Fibroblast of lung (primary cell): ENCODE measurements at regions not wholly inside any gene's neighbourhood (a gene's known extent, or its start where the extent isn't known, plus 50 kb on each side); places are given as distances from the start of the nearest gene placed in this dataset.

Experiments used
- DNase-seq, 2 donors: peaks; one replicate each; pipeline versions ENCODE4 v3.0.0 to v3.0.0-alpha.2; 2010; ENCODE audit warnings: low read depth in 2 of 2
- H2AFZ ChIP-seq: 2 replicates; pipeline ENCODE4 v1.5.1; 2012; ENCODE audit warnings: low read length, control low read depth, inconsistent platforms
- H3K27ac ChIP-seq: 2 replicates; pipeline ENCODE4 v1.5.1; 2011; ENCODE audit warnings: low read length, control low read depth; ENCODE audit not compliant: insufficient read depth
- H3K27me3 ChIP-seq: 2 replicates; pipeline ENCODE4 v1.5.1; 2011; ENCODE audit warnings: mild to moderate bottlenecking, low read length; ENCODE audit not compliant: control insufficient read depth, insufficient read depth
- H3K36me3 ChIP-seq: 2 replicates; pipeline ENCODE4 v1.5.1; 2011; ENCODE audit warnings: low read length; ENCODE audit not compliant: control insufficient read depth, insufficient read depth
- H3K4me1 ChIP-seq: 2 replicates; pipeline ENCODE4 v1.5.1; 2011; ENCODE audit warnings: low read length; ENCODE audit not compliant: control insufficient read depth, insufficient read depth; ENCODE audit errors: extremely low read depth
- H3K4me2 ChIP-seq: 2 replicates; pipeline ENCODE4 v1.5.1; 2011; ENCODE audit warnings: low read length, control low read depth; ENCODE audit not compliant: insufficient read depth; ENCODE audit errors: extremely low read depth
- H3K4me3 ChIP-seq, 4 experiments: fragments of 200-600 bp in 1 of 4; sonication (generic) in 1 of 4; replicated peaks in 1 of 4; 2 replicates each; pipeline ENCODE4 v1.5.1; 2011 to 2016; ENCODE audit warnings: low read length in 4 of 4, low read depth in 3 of 4, mild to moderate bottlenecking in 3 of 4, control low read depth in 2 of 4, inconsistent platforms in 1 of 4, mixed read lengths in 1 of 4; ENCODE audit not compliant: insufficient read depth in 1 of 4; ENCODE audit errors: control extremely low read depth in 1 of 4
- H3K79me2 ChIP-seq: 2 replicates; pipeline ENCODE4 v1.5.1; 2012; ENCODE audit warnings: mild to moderate bottlenecking, low read length, inconsistent platforms; ENCODE audit not compliant: control insufficient read depth, insufficient read depth
- H3K9ac ChIP-seq: 2 replicates; pipeline ENCODE4 v1.5.1; 2011; ENCODE audit warnings: mild to moderate bottlenecking, low read length, control low read depth; ENCODE audit not compliant: insufficient read depth
- H3K9me3 ChIP-seq: 2 replicates; pipeline ENCODE4 v1.5.1; 2012; ENCODE audit warnings: low read depth, low read length; ENCODE audit not compliant: control insufficient read depth, insufficient read depth
- H4K20me1 ChIP-seq: 2 replicates; pipeline ENCODE4 v1.5.1; 2011; ENCODE audit warnings: low read length; ENCODE audit not compliant: control insufficient read depth, insufficient read depth; ENCODE audit errors: extremely low read depth
- CTCF ChIP-seq, 2 donors: IDR thresholded peaks in 1 of 2; conservative IDR thresholded peaks in 1 of 2; 1 replicate in 1 of 2; 2 replicates in 1 of 2; pipeline ENCODE4 v1.5.1; 2011 to 2012; ENCODE audit warnings: low read length in 2 of 2, control low read depth in 1 of 2, inconsistent platforms in 1 of 2, low read depth in 1 of 2, mild to moderate bottlenecking in 1 of 2
- EZH2 ChIP-seq: IDR thresholded peaks from 2 replicates; pipeline ENCODE4 v1.5.1; 2012; ENCODE audit warnings: low read length, control low read depth, mild to moderate bottlenecking; ENCODE audit errors: missing control alignments

- no peaks in the 10 kb centered on the region for H3K36me3 ChIP-seq
- no peak overlapping the region for H2AFZ ChIP-seq
- H3K4me1 ChIP-seq = no peaks in the 10 kb centered on the region
- no peak overlapping the region for H3K4me3 ChIP-seq
- no peaks in the 10 kb centered on the region for H4K20me1 ChIP-seq
- no peak overlapping the region for H3K27ac ChIP-seq
- no peaks in the 10 kb centered on the region for H3K27me3 ChIP-seq
- DNase-seq = no peak
- no peaks in the 10 kb centered on the region for H3K79me2 ChIP-seq
- H3K9ac ChIP-seq = no peak overlapping the region
- TF ChIP-seq EZH2 (no peak), CTCF (conservative IDR thresholded peaks at IDR 0.05 in 1 of 2, IDR thresholded peaks at IDR 0.05 in 1 of 2; ENCODE audit: low read depth in 1 of 2, low read length in 2 of 2) (no peak)
- no peak overlapping the region for H3K4me2 ChIP-seq
- no peaks in the 10 kb centered on the region for H3K9me3 ChIP-seq
Measured at GRCh38 chr5:82865625-82866024, 211.6 kb downstream of the TMEM167A start.

- Histone ChIP-seq H3K9me3 (no peaks in the 10 kb centered on the region), H3K27ac (no peak overlapping the region), H2AFZ (no peak overlapping the region), H3K9ac (no peak overlapping the region), H3K79me2 (no peaks in the 10 kb centered on the region), H3K36me3 (no peaks in the 10 kb centered on the region), H4K20me1 (no peaks in the 10 kb centered on the region), H3K27me3 (no peaks in the 10 kb centered on the region), H3K4me3 (no peak overlapping the region), H3K4me1 (no peaks in the 10 kb centered on the region), H3K4me2 (no peak overlapping the region)
- peak in 1 of 2 donors; percentile 27 for DNase-seq
- TF ChIP-seq CTCF (conservative IDR thresholded peaks at IDR 0.05 in 1 of 2, IDR thresholded peaks at IDR 0.05 in 1 of 2; ENCODE audit: low read depth in 1 of 2, low read length in 2 of 2) = no peak
- TF ChIP-seq EZH2 = no peak
Measured at GRCh38 chr5:82863266-82863665, 213.9 kb downstream of the TMEM167A start.

GRCh38 chr5:82862711-82863110, 214.5 kb downstream of the TMEM167A start:
- H3K4me3 ChIP-seq = no peak overlapping the region
- H3K27me3 ChIP-seq = no peaks in the 10 kb centered on the region
- no peaks in the 10 kb centered on the region for H3K9me3 ChIP-seq
- no peak overlapping the region for H3K27ac ChIP-seq
- no peaks in the 10 kb centered on the region for H4K20me1 ChIP-seq
- no peaks in the 10 kb centered on the region for H3K4me1 ChIP-seq
- no peak overlapping the region for H2AFZ ChIP-seq
- H3K9ac ChIP-seq = no peak overlapping the region
- H3K79me2 ChIP-seq = no peaks in the 10 kb centered on the region
- TF ChIP-seq EZH2 = no peak
- TF ChIP-seq CTCF (conservative IDR thresholded peaks at IDR 0.05 in 1 of 2, IDR thresholded peaks at IDR 0.05 in 1 of 2; ENCODE audit: low read depth in 1 of 2, low read length in 2 of 2) = no peak
- no peaks in the 10 kb centered on the region for H3K36me3 ChIP-seq
- DNase-seq = no peak
- no peak overlapping the region for H3K4me2 ChIP-seq
